Stomach (tissue), 8 donors: ENCODE measurements at regions not wholly inside any gene's neighbourhood (a gene's known extent, or its start where the extent isn't known, plus 50 kb on each side); places are given as distances from the start of the nearest gene placed in this dataset.

Experiments
- DNase-seq, 2 donors: peaks; one replicate each; pipeline versions ENCODE4 v3.0.0 to v3.0.0-alpha.2; 2013 to 2019
- H3K27ac ChIP-seq, 5 donors: fragments of 200-600 bp in 4 of 5; sonication (generic) in 4 of 5; one replicate each; pipeline ENCODE4 v1.5.1; 2013 to 2019; ENCODE audit warnings: mild to moderate bottlenecking in 1 of 5, moderate library complexity in 1 of 5
- H3K27me3 ChIP-seq, 3 donors: fragments of 200-600 bp; sonication (generic); one replicate each; pipeline ENCODE4 v1.5.1; 2017 to 2019; ENCODE audit warnings: mixed run types in 1 of 3
- H3K36me3 ChIP-seq, 4 donors: fragments of 200-600 bp; sonication (generic); 1 replicate in 3 of 4; 2 replicates in 1 of 4; pipeline ENCODE4 v1.5.1; 2016 to 2019
- H3K4me1 ChIP-seq, 4 donors: fragments of 200-600 bp; sonication (generic); one replicate each; pipeline ENCODE4 v1.5.1; 2016 to 2019
- H3K4me3 ChIP-seq, 4 donors: fragments of 200-600 bp; sonication (generic) in 3 of 4; one replicate each; pipeline ENCODE4 v1.5.1; 2016 to 2019; ENCODE audit warnings: mild to moderate bottlenecking in 1 of 4
- H3K9me3 ChIP-seq, 4 donors: fragments of 200-600 bp; sonication (generic); one replicate each; pipeline ENCODE4 v1.5.1; 2016 to 2019
- CTCF ChIP-seq, 7 experiments: fragments of 450-650 bp in 4 of 7; fragments of 200-600 bp in 3 of 7; sonication (generic) in 3 of 7; IDR thresholded peaks; one replicate each; pipeline ENCODE4 v1.5.1; 2016 to 2019; ENCODE audit warnings: antibody characterized with exemption in 7 of 7, control low read depth in 2 of 7, mild to moderate bottlenecking in 1 of 7
- EP300 ChIP-seq: sonication (generic); formaldehyde crosslinking; IDR thresholded peaks from one replicate; pipeline ENCODE4 v1.6.1; 2017; ENCODE audit warnings: antibody characterized with exemption
- POLR2A ChIP-seq, 4 donors: fragments of 450-650 bp; IDR thresholded peaks; one replicate each; pipeline ENCODE4 v1.6.1; 2016; ENCODE audit warnings: antibody characterized with exemption in 4 of 4, control low read depth in 2 of 4, mild to moderate bottlenecking in 1 of 4, moderate library complexity in 1 of 4
- POLR2AphosphoS5 ChIP-seq, 3 donors: sonication (generic); formaldehyde crosslinking; IDR thresholded peaks; one replicate each; pipeline ENCODE4 v1.6.1; 2016; ENCODE audit warnings: antibody characterized with exemption in 3 of 3
- WGBS, 5 donors: extraction: QIAGEN DNeasy Blood & Tissue Kit in 3 of 5; methylation state at CpG; one replicate each; pipeline versions ENCODE4 v1.1.5 to v1.1.7; 2013 to 2018; 5-methylcytosine and 5-hydroxymethylcytosine counted together
- intact Hi-C: fragments of 100-400 bp; cut with DNase I; formaldehyde crosslinking; loops from one replicate; pipeline ENCODE4 v1.15.1; 2023; ENCODE audit warnings: low total_unique reads
- donor health status: healthy with polysubstance abuse.
- donor health status: Bipolar disorder and iron deficiency.
- donor health status: healthy.

- H3K4me3 ChIP-seq: no peak overlapping the region
- 86 to 95% (median 91%) methylated on average over 11 to 12 of the region's 12 CpGs for WGBS, 5 donors
- H3K4me1 ChIP-seq: no peaks in the 10 kb centered on the region
- no peaks in the 10 kb centered on the region for H3K27me3 ChIP-seq
- H3K27ac ChIP-seq: no peak overlapping the region
- intact Hi-C loops: no loop called here
- no peak for DNase-seq
- H3K36me3 ChIP-seq: no peaks in the 10 kb centered on the region
- H3K9me3 ChIP-seq: no peaks in the 10 kb centered on the region
- no peak for TF ChIP-seq POLR2A (IDR thresholded peaks at IDR 0.05)
- no peak for TF ChIP-seq EP300
- no peak for TF ChIP-seq POLR2AphosphoS5 (IDR thresholded peaks at IDR 0.05)
- no peak for TF ChIP-seq CTCF (IDR thresholded peaks at IDR 0.05)
Observed at GRCh38 chr3:80769683-80770082, 991.8 kb downstream of the GBE1 start.

GRCh38 chr3:80767604-80768003 lies 993.8 kb downstream of the GBE1 start:
- Histone ChIP-seq H3K4me1 (no peaks in the 10 kb centered on the region), H3K27ac (no peak overlapping the region), H3K9me3 (no peaks in the 10 kb centered on the region), H3K36me3 (no peaks in the 10 kb centered on the region), H3K4me3 (no peak overlapping the region), H3K27me3 (no peaks in the 10 kb centered on the region)
- TF ChIP-seq CTCF (IDR thresholded peaks at IDR 0.05) (peak in 1 of 7 experiments; percentile 9), POLR2AphosphoS5 (IDR thresholded peaks at IDR 0.05) (no peak)
- WGBS, 5 donors: 25 to 42% (median 30%) methylated on average over 4 of the region's 4 CpGs
- DNase-seq: peak in 1 of 2 donors; percentile 23
- intact Hi-C loops: no loop called here

- intact Hi-C loops: no loop called here
- Histone ChIP-seq H3K9me3 (no peaks in the 10 kb centered on the region), H3K27me3 (no peaks in the 10 kb centered on the region), H3K27ac (no peak overlapping the region), H3K36me3 (no peaks in the 10 kb centered on the region), H3K4me3 (no peak overlapping the region), H3K4me1 (no peaks in the 10 kb centered on the region)
- no peak for DNase-seq
- WGBS, 5 donors: 67 to 86% (median 84%) methylated on average over 8 of the region's 8 CpGs
- no peak for TF ChIP-seq EP300
- TF ChIP-seq POLR2AphosphoS5 (IDR thresholded peaks at IDR 0.05): no peak
- no peak for TF ChIP-seq CTCF (IDR thresholded peaks at IDR 0.05)
- TF ChIP-seq POLR2A (IDR thresholded peaks at IDR 0.05): no peak
Observed at GRCh38 chr3:80754969-80755368, 987.2 kb upstream of the ROBO1 start.

GRCh38 chr3:80753021-80753420 lies 985.2 kb upstream of the ROBO1 start:
- 69 to 85% (median 79%) methylated on average over 4 of the region's 4 CpGs for WGBS, 5 donors
- TF ChIP-seq EP300 (no peak), POLR2A (IDR thresholded peaks at IDR 0.05) (no peak), CTCF (IDR thresholded peaks at IDR 0.05) (no peak), POLR2AphosphoS5 (IDR thresholded peaks at IDR 0.05) (no peak)
- Histone ChIP-seq H3K27me3 (no peaks in the 10 kb centered on the region), H3K27ac (no peak overlapping the region), H3K36me3 (no peaks in the 10 kb centered on the region), H3K4me3 (no peak overlapping the region), H3K4me1 (no peaks in the 10 kb centered on the region), H3K9me3 (no peaks in the 10 kb centered on the region)
- intact Hi-C loops: no loop called here
- DNase-seq: no peak
